Esophagus mucosa (tissue), 1 donor: ENCODE measurements at regions not wholly inside any gene's neighbourhood (a gene's known extent, or its start where the extent isn't known, plus 50 kb on each side); places are given as distances from the start of the nearest gene placed in this dataset.
"Not testable (repeated sequence)": the region's sequence is repeated elsewhere in the genome, so short reads cannot be mapped to it uniquely, and the experiment has no call there.

Experiments
- ATAC-seq: fragments of 200-7000 bp; cut with Tn5 transposase; one replicate; pipeline ENCODE4 v1.9.1; 2020
- donor health status: DM: yes; HTN: yes; CAD: no.

- no peak for ATAC-seq
Observed at GRCh38 chr7:115260381-115260780, 338.5 kb downstream of the MDFIC start.

- ATAC-seq = no peak
Observed at GRCh38 chr7:115252461-115252860, 330.6 kb downstream of the MDFIC start.

- no peak for ATAC-seq
Observed at GRCh38 chr7:115249080-115249479, 327.2 kb downstream of the MDFIC start.

- no peak for ATAC-seq
Observed at GRCh38 chr7:115241151-115241550, 319.3 kb downstream of the MDFIC start.

- no peak for ATAC-seq
Observed at GRCh38 chr7:115240242-115240641, 318.3 kb downstream of the MDFIC start.

GRCh38 chr7:115235075-115235474 is 313.2 kb downstream of the MDFIC start:
- ATAC-seq = no peak

- ATAC-seq = no peak
Observed at GRCh38 chr7:115233809-115234208, 311.9 kb downstream of the MDFIC start.

GRCh38 chr7:115232041-115232440 is 310.1 kb downstream of the MDFIC start:
- ATAC-seq = no peak

- peak; percentile 100 for ATAC-seq
Observed at GRCh38 chr7:115230882-115231571, 309.1 kb downstream of the MDFIC start.

- ATAC-seq = no peak
Observed at GRCh38 chr7:115229401-115230105, 307.7 kb downstream of the MDFIC start.

GRCh38 chr7:115227473-115228235 is 305.8 kb downstream of the MDFIC start:
- ATAC-seq = no peak

- no peak for ATAC-seq
Observed at GRCh38 chr7:115226410-115226809, 304.5 kb downstream of the MDFIC start.

GRCh38 chr7:115224922-115225321 is 303.0 kb downstream of the MDFIC start:
- no peak for ATAC-seq

- no peak for ATAC-seq
Observed at GRCh38 chr7:115223959-115224358, 302.1 kb downstream of the MDFIC start.

- ATAC-seq = no peak
Observed at GRCh38 chr7:115221456-115221855, 299.6 kb downstream of the MDFIC start.

GRCh38 chr7:115218076-115218475 is 296.2 kb downstream of the MDFIC start:
- no peak for ATAC-seq

- ATAC-seq = no peak
Observed at GRCh38 chr7:115217373-115217772, 295.5 kb downstream of the MDFIC start.

- ATAC-seq = no peak
Observed at GRCh38 chr7:115216652-115217051, 294.8 kb downstream of the MDFIC start.

GRCh38 chr7:115211171-115211570 is 289.3 kb downstream of the MDFIC start:
- ATAC-seq = no peak

- no peak for ATAC-seq
Observed at GRCh38 chr7:115210552-115210951, 288.7 kb downstream of the MDFIC start.

- no peak for ATAC-seq
Observed at GRCh38 chr7:115208710-115209560, 287.0 kb downstream of the MDFIC start.

GRCh38 chr7:115206374-115206773 is 284.5 kb downstream of the MDFIC start:
- not testable (repeated sequence) for ATAC-seq

GRCh38 chr7:115198143-115198542 is 276.2 kb downstream of the MDFIC start:
- no peak for ATAC-seq
